Jurkat, Clone E6-1 (cell line): ENCODE measurements at regions not wholly inside any gene's neighbourhood (a gene's known extent, or its start where the extent isn't known, plus 50 kb on each side); places are given as distances from the start of the nearest gene placed in this dataset.
"Not testable (repeated sequence)": the region's sequence is repeated elsewhere in the genome, so short reads cannot be mapped to it uniquely, and the experiment has no call there.

Experiments used
- DNase-seq: peaks from one replicate; pipeline ENCODE4 v3.0.0-alpha.2; 2011; ENCODE audit warnings: low read depth, low spot score
- H3K4me3 ChIP-seq: 2 replicates; pipeline ENCODE4 v1.5.1; 2011; ENCODE audit warnings: mild to moderate bottlenecking, low read length, control low read depth, moderate library complexity

DNA sequence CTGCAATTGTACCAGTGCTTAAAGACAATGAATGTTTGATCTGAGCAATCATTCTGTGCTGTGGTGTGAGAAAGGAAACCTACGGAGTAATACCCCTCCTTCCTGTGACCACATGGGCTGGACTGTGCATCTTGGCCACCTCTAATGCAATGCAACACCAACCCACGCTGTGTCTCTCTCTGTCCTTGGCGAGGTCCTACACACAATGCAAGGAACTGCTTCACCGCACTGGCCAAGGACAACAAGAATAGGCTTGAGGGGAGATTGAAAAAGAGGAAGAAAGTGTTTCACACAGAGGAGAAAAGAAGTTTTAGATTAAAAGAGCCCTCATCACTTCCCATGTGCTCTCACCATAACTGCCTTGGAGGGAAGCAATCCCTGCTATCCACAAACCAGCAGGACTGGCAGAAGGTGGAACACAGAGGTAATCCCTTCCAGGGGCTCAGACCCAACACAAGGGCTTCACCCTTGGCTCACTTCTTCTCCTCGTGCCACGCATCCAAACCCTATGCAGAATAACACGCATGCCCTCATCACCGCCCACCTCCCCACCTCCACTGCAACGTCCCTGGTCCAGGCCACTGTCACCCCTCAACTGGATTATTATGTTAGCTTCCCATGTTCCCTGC is 112.5 kb upstream of the ERG start:
- no peak overlapping the region for H3K4me3 ChIP-seq
- DNase-seq: no peak

DNA sequence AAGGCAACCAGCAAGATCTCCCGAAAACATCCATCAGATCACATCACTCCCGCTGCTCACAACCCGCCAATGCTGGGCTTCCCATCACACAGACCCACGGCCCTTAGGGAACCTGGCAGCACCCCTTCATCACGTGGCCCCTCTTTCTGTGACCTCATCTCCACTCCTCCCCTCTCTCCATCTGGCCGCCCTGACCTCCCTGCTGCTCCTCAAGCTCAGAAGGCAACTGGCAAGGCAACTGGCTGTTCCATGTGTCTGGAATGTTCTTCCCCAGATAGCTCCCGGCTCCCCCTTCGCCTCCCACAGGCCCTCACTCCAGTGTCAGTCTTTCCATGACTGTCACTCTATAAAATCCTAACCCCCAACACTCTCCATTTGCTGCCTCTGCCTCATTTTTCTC is 113.0 kb upstream of the ERG start:
- no peak overlapping the region for H3K4me3 ChIP-seq
- DNase-seq: no peak

- H3K4me3 ChIP-seq: no peak overlapping the region
- no peak for DNase-seq
Measured at GRCh38 chr21:38613686-38614085, 115.4 kb upstream of the ERG start.

DNA sequence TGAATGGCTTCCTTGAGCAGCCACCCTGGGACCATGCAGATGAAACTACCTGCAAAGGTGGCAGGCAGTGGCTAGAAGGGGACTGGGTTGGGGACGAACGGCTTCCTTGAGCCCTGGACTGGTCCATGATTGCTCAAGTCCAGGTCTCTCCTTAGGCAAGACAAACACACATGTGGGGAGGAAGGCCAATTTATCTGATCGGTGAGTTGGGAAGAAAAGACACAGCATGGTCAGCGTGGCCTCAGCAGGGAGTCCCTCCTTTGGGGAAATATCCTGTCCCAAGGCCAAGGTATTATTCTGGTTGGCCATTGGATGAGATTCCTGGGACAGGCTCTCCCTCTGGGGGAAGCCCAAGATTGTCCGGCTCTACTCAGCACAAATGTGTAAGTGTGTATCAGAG is 116.3 kb upstream of the ERG start:
- no peak for DNase-seq
- no peak overlapping the region for H3K4me3 ChIP-seq

DNA sequence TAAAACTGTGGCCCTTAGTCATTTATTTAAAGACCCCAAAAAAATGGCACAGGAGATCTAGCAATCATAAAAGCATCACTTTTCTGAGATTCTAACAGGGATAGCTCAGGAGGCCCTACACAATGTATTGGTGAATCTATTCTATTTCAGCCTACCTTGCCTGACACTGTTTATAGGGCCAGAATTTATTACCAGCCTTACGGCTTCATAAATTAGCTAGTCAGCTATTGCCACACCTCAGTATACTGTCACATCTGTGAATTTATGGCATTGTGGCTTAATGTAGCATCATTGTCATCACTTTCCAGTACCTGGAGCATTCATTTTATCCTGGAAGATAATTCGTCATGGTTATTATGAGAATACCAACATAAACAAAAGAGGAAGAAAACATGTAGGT is 121.2 kb upstream of the ERG start:
- no peak for DNase-seq
- no peak overlapping the region for H3K4me3 ChIP-seq

DNA sequence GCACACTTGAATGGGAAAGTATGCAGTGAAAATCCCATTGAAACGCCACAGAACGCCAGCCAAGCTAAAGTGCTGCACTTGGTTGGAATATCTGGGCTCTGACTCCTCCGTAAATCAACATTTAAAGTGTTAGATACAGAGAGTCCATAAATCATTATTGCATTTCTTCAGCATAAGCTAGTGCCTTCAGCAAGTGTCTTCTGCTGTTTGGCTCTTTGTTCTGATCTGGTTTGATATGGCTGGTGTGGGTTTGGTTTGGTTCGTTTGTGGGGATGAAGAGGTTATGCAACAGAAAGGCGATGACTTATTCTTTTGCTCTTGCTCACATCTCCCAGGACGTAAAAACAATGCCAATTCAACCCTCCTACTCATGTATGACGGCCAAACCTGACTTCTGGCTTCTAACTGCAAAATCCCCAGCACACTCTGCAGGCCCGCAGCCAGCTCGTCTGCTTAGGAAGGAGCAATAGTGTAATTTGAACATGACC is 121.8 kb upstream of the ERG start:
- DNase-seq: no peak
- no peak overlapping the region for H3K4me3 ChIP-seq

DNA sequence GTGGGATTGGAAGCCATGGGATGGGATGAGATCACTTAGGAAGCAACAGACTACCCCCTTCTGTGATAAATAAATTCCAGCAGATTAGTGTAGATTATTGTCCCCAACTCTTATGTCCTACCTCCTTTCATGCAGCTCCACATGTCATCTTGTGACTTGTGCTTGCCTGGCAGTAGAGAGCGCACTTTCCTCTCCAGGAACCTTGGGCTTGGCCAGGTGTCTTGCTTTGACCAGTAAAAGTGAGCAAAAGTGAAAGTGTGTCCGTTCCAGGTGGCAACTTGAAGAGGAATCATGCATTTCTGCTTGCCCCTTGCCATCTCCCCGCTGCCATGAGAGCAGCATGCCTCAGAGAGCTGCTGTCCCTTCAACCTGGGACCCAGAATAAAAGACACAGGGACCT is 122.9 kb upstream of the ERG start:
- no peak for DNase-seq
- H3K4me3 ChIP-seq: no peak overlapping the region

DNA sequence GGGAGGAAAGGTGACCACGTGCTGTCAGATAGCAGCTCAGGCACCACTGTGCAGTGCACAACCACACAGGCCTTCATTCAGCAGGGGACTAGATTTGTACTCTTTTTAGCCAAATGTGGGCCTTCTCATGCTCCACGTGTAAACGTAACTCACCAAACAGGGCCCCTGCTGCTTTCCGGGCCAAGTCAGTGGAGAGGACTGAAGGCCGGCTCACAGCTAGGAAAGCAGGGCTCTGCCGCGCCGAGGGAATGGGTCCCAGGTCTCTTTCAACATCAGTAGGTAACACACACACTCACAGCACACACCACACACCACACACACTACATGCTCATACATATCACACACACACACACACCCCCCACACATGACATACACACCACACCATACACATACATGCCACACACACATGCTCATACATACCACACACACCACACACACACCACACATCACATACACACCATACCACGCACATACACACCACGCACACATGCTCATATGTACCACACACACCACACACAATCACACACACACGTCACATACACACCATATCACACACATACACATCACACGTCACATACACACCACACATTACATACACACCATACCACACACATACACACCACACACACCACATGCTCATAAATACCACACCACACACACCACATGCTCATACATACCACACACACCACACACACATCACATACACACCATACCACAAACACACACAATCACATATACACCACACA is 124.0 kb upstream of the ERG start:
- H3K4me3 ChIP-seq: no peak overlapping the region
- no peak for DNase-seq

- no peak overlapping the region for H3K4me3 ChIP-seq
- DNase-seq: no peak
Measured at GRCh38 chr21:38622827-38623209, 124.5 kb upstream of the ERG start.

GRCh38 chr21:38623552-38623951 is 125.3 kb upstream of the ERG start:
- DNase-seq: no peak
- H3K4me3 ChIP-seq: no peak overlapping the region

DNA sequence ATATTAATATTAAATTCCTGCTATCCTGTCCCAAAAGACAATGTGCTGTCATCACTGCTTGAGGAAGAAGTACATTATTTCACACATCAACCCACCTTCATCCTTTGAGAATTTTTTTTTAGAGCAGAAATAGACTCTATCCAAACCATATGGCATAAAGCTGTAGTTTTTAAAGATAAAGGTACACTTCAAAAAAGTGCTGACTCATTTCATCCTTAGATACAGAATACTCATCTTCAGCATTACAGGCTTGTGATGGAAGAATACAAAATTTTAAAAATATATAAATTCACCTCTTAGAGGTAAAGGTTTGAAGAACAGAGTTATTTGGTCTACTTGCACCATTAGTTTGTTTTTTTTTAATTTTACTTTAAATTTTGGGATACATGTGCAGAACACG is 126.7 kb upstream of the ERG start:
- DNase-seq: no peak
- H3K4me3 ChIP-seq: no peak overlapping the region

GRCh38 chr21:38626306-38626705 is 128.0 kb upstream of the ERG start:
- H3K4me3 ChIP-seq: no peak overlapping the region
- DNase-seq: no peak

- H3K4me3 ChIP-seq: no peak overlapping the region
- peak; percentile 18 for DNase-seq
Measured at GRCh38 chr21:38628349-38628748, 130.1 kb upstream of the ERG start.

DNA sequence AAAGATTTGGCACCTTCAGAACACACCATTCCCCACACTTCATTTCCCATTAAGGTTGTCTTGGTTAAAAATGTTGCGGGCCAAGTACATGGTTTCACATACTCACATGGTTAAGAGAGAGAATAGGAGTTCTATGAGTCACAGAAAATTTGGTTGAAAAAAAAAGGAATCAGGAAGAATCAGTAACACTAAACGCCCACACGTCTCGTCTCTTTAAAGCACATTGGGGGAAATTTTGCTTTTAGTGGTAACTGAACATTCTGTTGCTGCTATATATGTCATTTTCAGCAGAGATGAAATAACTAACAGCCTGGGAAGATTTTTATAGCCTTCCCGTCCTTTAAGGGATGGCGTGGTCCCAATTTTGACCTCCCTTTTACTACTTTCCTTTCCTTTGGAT is 132.9 kb upstream of the ERG start:
- no peak for DNase-seq
- no peak overlapping the region for H3K4me3 ChIP-seq

GRCh38 chr21:38631676-38632075 is 133.4 kb upstream of the ERG start:
- no peak overlapping the region for H3K4me3 ChIP-seq
- DNase-seq: no peak

GRCh38 chr21:38637161-38637560 is 138.9 kb upstream of the ERG start:
- H3K4me3 ChIP-seq: no peak overlapping the region
- DNase-seq: no peak

DNA sequence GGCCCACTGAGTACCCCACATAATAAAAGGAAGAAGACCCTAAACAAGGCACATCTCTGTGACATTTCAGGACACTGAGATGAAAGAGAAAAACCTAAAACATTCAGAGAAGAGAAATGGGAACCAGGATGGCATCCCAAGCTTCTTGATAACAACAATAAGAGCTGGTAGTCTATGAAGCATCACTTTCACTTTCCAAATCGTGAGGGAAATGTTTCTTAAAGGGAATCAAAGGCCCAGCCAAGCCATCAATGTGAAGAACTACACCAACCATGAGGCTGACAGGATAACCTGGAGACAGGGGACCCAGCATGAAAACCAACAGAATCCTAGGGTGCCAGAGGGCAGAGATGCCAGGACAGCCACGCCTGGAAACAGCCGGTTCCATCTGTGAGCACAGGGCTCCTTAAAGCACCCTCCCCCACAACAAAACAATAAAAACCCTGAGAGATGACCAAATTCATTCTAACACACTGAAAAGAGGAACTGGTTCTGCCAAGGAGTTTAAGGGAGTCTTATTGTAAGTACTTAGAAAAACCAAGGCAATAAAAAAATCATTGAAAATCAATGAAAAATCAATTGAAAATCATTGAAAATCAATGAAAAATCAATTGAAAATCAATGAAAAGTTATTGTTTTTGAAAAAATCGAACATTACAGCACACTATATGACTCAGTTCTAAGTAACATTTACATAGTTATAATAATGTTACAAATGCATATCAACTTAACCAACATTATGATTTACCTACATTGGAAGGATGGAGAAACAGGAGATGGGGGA is 141.5 kb upstream of the ERG start:
- no peak overlapping the region for H3K4me3 ChIP-seq
- no peak for DNase-seq

GRCh38 chr21:38640355-38640742 is 142.1 kb upstream of the ERG start:
- H3K4me3 ChIP-seq, DNase-seq: not testable (repeated sequence)

DNA sequence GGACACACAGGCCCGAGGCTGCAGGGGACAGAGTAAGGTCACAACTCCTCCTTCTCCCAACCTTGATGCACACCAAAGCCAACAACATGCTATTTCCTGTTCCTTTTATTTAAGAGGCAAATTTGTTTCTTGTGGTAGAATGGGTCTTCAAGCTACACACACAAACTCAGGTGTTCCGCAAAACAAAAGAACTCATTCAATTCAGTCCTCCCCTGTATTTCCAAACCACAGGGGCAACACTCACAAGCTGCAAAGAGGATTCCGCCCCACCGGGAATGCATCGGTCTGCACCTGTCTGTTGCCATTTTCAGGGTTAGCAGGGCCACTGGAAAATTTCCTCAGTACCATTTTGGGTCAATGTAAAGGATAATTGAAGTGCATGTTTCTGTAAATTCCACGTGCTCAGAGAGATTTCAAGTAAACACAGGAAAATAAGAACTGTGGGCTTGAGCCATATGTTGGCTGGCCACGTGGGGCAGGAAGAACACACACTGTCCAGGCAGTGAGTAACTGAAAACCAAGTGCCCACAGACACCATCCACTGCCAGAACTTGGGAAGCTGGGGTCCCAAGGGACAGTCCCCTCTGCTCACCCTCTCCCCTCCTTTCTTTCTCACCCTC is 145.2 kb upstream of the ERG start:
- peak; percentile 60 for DNase-seq
- no peak overlapping the region for H3K4me3 ChIP-seq

DNA sequence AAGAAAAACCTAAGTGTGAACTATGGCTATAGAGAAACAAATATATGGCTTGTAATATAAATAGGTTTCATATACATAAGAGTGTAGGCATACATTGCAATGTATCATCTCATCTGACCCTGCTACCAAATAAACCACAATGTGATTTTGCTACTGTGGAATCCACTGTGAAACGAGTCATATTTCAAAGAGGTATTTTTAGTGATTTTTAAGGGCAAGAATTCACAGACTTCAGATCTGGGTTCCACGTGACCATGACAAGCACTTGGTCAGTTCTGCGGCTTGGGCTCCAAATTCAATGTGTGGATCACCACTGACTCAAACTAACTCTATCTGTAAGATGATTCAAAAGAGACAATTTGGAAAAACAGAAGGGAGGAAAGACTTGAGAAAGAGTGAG is 147.0 kb upstream of the ERG start:
- no peak for DNase-seq
- no peak overlapping the region for H3K4me3 ChIP-seq
